ENCODE measurements at regions not wholly inside any gene's neighbourhood (a gene's known extent, or its start where the extent isn't known, plus 50 kb on each side); places are given as distances from the start of the nearest gene placed in this dataset.

- ChIA-PET POLR2A (no interaction called here), CTCF (no interaction called here), RAD21 (ENCODE audit: low non-redundant PET in 1 of 2, low total read pairs in 2 of 2, uncharacterized antibody in 2 of 2, unreplicated experiment in 2 of 2) (no interaction called here)
- Histone ChIP-seq H3K4me1 (ENCODE audit: control insufficient read depth in 1 of 2, insufficient read depth in 2 of 2, low read length in 2 of 2) (no peaks in the 10 kb centered on the region), H4K20me1 (ENCODE audit: insufficient read depth) (no peaks in the 10 kb centered on the region), H3K9me2 (ENCODE audit: insufficient read depth) (no peaks in the 10 kb centered on the region), H3K27me3 (ENCODE audit: insufficient read depth, low read length) (no peaks in the 10 kb centered on the region), H3K4me3 (replicated peaks in 1 of 2; ENCODE audit: low read depth in 1 of 2, low read length in 2 of 2) (no peak overlapping the region), H3K27ac (ENCODE audit: low read depth, low read length) (no peak overlapping the region), H3K4me2 (ENCODE audit: low read length) (no peak overlapping the region), H3K79me2 (ENCODE audit: insufficient read depth, low read length) (no peaks in the 10 kb centered on the region), H3K9ac (ENCODE audit: low read length) (no peak overlapping the region), H2AFZ (ENCODE audit: low read depth, low read length, poor library complexity, severe bottlenecking) (no peak overlapping the region), H3K9me3 (ENCODE audit: control insufficient read depth in 1 of 2, insufficient read depth in 1 of 2, low read depth in 1 of 2, low read length in 2 of 2) (peaks cover 6 to 8% of the 10 kb centered on the region in 2 experiments; a peak in 2 of 4 replicates), H3K36me3 (ENCODE audit: control insufficient read depth in 1 of 2, insufficient read depth in 2 of 2, low read length in 2 of 2) (no peaks in the 10 kb centered on the region)
- DNase-seq (ENCODE audit: low read depth, low spot score) (no peak), ATAC-seq (no peak)
- intact Hi-C loops (cut with micrococcal nuclease) = no loop called here
- TF ChIP-seq FOSL1 (IDR thresholded peaks at IDR 0.05; ENCODE audit: low read depth) (no peak), EZH2phosphoT487 (IDR thresholded peaks at IDR 0.05; ENCODE audit: borderline replicate concordance) (no peak), ZFX (IDR thresholded peaks at IDR 0.05) (no peak), SIN3A (IDR thresholded peaks at IDR 0.05; ENCODE audit: low read depth) (no peak), JUND (IDR thresholded peaks at IDR 0.05) (no peak), CTCF (IDR thresholded peaks at IDR 0.05 in 2 of 3, conservative IDR thresholded peaks at IDR 0.05 in 1 of 3; ENCODE audit: borderline replicate concordance in 1 of 3, insufficient read depth in 1 of 3, low read depth in 2 of 3, low read length in 2 of 3) (no peak), POLR2AphosphoS5 (IDR thresholded peaks at IDR 0.05; ENCODE audit: low read depth, low read length) (no peak), TCF7L2 (IDR thresholded peaks at IDR 0.05; ENCODE audit: borderline replicate concordance, extremely low read depth, insufficient read depth, insufficient read length) (no peak), EGR1 (IDR thresholded peaks at IDR 0.05; ENCODE audit: low read depth) (no peak), YY1 (IDR thresholded peaks at IDR 0.05; ENCODE audit: extremely low read depth, insufficient replicate concordance, low read depth, low read length) (no peak), MAX (IDR thresholded peaks at IDR 0.05) (no peak), ELF1 (IDR thresholded peaks at IDR 0.05; ENCODE audit: borderline replicate concordance, low read depth) (no peak), ZNF274 (IDR thresholded peaks at IDR 0.05; ENCODE audit: low read depth, low read length) (no peak)
- BruUV-seq (replicated peaks) = no TSS peak
Measured at GRCh38 chr2:62375113-62375420, 130.9 kb downstream of the TMEM17 start.

All from HCT116 (cell line).